ENCODE measurements at regions not wholly inside any gene's neighbourhood (a gene's known extent, or its start where the extent isn't known, plus 50 kb on each side); places are given as distances from the start of the nearest gene placed in this dataset.

DNA sequence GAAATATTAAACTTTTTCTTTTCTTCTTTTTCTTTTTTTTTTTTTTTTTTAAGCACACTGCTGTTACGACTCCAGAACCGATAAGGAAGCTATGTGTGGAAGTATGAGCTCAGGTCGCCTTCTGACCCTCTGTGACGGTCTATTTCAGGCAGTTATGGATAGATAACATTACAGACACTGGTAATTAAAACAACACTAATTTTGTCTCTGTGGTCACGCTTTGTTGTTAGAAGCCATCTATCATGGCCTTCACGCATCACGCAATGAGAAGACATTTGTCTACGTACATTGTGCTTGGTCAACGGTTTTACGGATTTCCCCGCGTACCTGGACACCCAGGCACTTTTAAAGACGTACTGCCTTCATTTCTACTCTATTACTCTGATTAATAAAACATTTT lies 306.0 kb upstream of the ZNF507 start:
- TF ChIP-seq, protein P1, sequence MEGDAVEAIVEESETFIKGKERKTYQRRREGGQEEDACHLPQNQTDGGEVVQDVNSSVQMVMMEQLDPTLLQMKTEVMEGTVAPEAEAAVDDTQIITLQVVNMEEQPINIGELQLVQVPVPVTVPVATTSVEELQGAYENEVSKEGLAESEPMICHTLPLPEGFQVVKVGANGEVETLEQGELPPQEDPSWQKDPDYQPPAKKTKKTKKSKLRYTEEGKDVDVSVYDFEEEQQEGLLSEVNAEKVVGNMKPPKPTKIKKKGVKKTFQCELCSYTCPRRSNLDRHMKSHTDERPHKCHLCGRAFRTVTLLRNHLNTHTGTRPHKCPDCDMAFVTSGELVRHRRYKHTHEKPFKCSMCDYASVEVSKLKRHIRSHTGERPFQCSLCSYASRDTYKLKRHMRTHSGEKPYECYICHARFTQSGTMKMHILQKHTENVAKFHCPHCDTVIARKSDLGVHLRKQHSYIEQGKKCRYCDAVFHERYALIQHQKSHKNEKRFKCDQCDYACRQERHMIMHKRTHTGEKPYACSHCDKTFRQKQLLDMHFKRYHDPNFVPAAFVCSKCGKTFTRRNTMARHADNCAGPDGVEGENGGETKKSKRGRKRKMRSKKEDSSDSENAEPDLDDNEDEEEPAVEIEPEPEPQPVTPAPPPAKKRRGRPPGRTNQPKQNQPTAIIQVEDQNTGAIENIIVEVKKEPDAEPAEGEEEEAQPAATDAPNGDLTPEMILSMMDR (IDR thresholded peaks at IDR 0.05): no peak
- no peak for TF ChIP-seq ZFX (IDR thresholded peaks at IDR 0.05; ENCODE audit: borderline replicate concordance)
